K562 (cell line): ENCODE measurements at regions not wholly inside any gene's neighbourhood (a gene's known extent, or its start where the extent isn't known, plus 50 kb on each side); places are given as distances from the start of the nearest gene placed in this dataset.

Experiments
- ATAC-seq: fragments of 200-7000 bp; cut with Tn5 transposase; 3 replicates; pipeline ENCODE4 v1.9.1; 2020; ENCODE audit warnings: moderate library complexity
- BruUV-seq: library from RNA; stranded (reverse); fragments of 400-500 nt; replicated peaks from 2 replicates; lab custom pipeline; 2021; lab: Mats Ljungman, UMichigan
- CTCF ChIA-PET: fragments of 300-600 bp; formaldehyde crosslinking; extraction: SDS; loops from one replicate; lab custom pipeline; 2021; ENCODE audit warnings: low intra/inter-chr PET ratio; lab: Yijun Ruan, JAX
- POLR2A ChIA-PET: fragments of 300-600, 350-650 bp; sonication (Branson Sonifier 250); formaldehyde crosslinking; extraction: SDS; loops from one replicate; lab custom pipeline; 2021; ENCODE audit warnings: antibody characterized with exemption, inconsistent platforms; lab: Yijun Ruan, JAX
- DNase-seq, 4 experiments: peaks; one replicate each; pipeline versions ENCODE4 v3.0.0 to v3.0.0-alpha.2; 2011 to 2018; ENCODE audit warnings: low spot score in 3 of 4, mixed read lengths in 3 of 4; ENCODE audit errors: extremely low read depth in 1 of 4
- FAIRE-seq: peaks from 2 replicates; lab custom pipeline; 2011; peaks lifted over from hg19 to GRCh38; lab: Jason Lieb, UNC
- H2AFZ ChIP-seq: 2 replicates; pipeline ENCODE4 v1.6.0; 2011; ENCODE audit warnings: low read depth, low read length, control low read depth, inconsistent platforms
- H3K27ac ChIP-seq: fragments of 200-600 bp; 3 replicates; pipeline ENCODE4 v1.8.0; 2011; ENCODE audit warnings: low read depth, mild to moderate bottlenecking, control low read depth, inconsistent platforms, low read length, moderate library complexity, mixed read lengths; ENCODE audit errors: extremely low read depth
- H3K27me3 ChIP-seq, 2 experiments: fragments of 300-600 bp in 1 of 2; 2 replicates in 1 of 2; 3 replicates in 1 of 2; pipeline versions ENCODE4 v1.6.0 to v1.8.0; 2011; ENCODE audit warnings: inconsistent platforms in 2 of 2, low read length in 2 of 2, mild to moderate bottlenecking in 1 of 2, mixed read lengths in 1 of 2, moderate library complexity in 1 of 2; ENCODE audit not compliant: control insufficient read depth in 2 of 2, insufficient read depth in 2 of 2
- H3K36me3 ChIP-seq: fragments of 300-600 bp; 3 replicates; pipeline ENCODE4 v1.8.0; 2011; ENCODE audit warnings: mild to moderate bottlenecking, low read length, inconsistent platforms; ENCODE audit not compliant: control insufficient read depth, insufficient read depth
- H3K4me1 ChIP-seq, 2 experiments: fragments of 200-600 bp in 1 of 2; replicated peaks in 1 of 2; 2 replicates in 1 of 2; 3 replicates in 1 of 2; pipeline versions ENCODE4 v1.5.1 to v1.8.0; 2011; ENCODE audit warnings: inconsistent platforms in 2 of 2, low read length in 2 of 2, mild to moderate bottlenecking in 1 of 2, mixed read lengths in 1 of 2, moderate library complexity in 1 of 2; ENCODE audit not compliant: control insufficient read depth in 2 of 2, insufficient read depth in 2 of 2
- H3K4me2 ChIP-seq: 2 replicates; pipeline ENCODE4 v1.6.1; 2011; ENCODE audit warnings: low read length, control low read depth, inconsistent platforms, mixed read lengths; ENCODE audit not compliant: insufficient read depth
- H3K4me3 ChIP-seq: fragments of 200-600 bp; sonication (generic), shearing (Covaris generic); 2 replicates; pipeline ENCODE4 v1.5.1; 2016; ENCODE audit warnings: control low read depth, inconsistent platforms
- H3K79me2 ChIP-seq: fragments of 200-600 bp; 3 replicates; pipeline ENCODE4 v1.8.0; 2011; ENCODE audit warnings: low read length, inconsistent platforms; ENCODE audit not compliant: control insufficient read depth, insufficient read depth
- H3K9ac ChIP-seq, 2 experiments: 2 replicates each; pipeline versions ENCODE4 v1.6.0 to v1.6.1; 2011; ENCODE audit warnings: low read depth in 2 of 2, low read length in 2 of 2, control low read depth in 1 of 2, inconsistent platforms in 1 of 2, mild to moderate bottlenecking in 1 of 2, mixed read lengths in 1 of 2; ENCODE audit not compliant: insufficient read depth in 1 of 2
- H3K9me1 ChIP-seq: one replicate; pipeline ENCODE4 v1.6.0; 2011; ENCODE audit warnings: inconsistent platforms, mild to moderate bottlenecking, low read length, moderate library complexity; ENCODE audit not compliant: control insufficient read depth, insufficient read depth
- H3K9me3 ChIP-seq: replicated peaks from 2 replicates; pipeline ENCODE4 v1.5.1; 2011; ENCODE audit warnings: low read depth, low read length, inconsistent platforms; ENCODE audit not compliant: control insufficient read depth, insufficient read depth
- H4K20me1 ChIP-seq: replicated peaks from 2 replicates; pipeline ENCODE4 v1.6.1; 2011; ENCODE audit warnings: low read length, inconsistent platforms, mixed read lengths; ENCODE audit not compliant: control insufficient read depth, insufficient read depth
- ATF6 ChIP-seq: sonication (generic); formaldehyde crosslinking; IDR thresholded peaks from 2 replicates; pipeline ENCODE4 v1.4.0; 2020; ENCODE audit warnings: mild to moderate bottlenecking, missing genetic modification reagents
- CBX5 ChIP-seq: IDR thresholded peaks from 2 replicates; pipeline ENCODE4 v1.6.1; 2014; ENCODE audit warnings: low read depth, borderline replicate concordance
- GTF3C2 ChIP-seq: IDR thresholded peaks from 3 replicates; pipeline ENCODE4 v1.6.1; 2011; ENCODE audit warnings: borderline replicate concordance, mild to moderate bottlenecking, moderate library complexity; ENCODE audit not compliant: insufficient read length; ENCODE audit errors: extremely low read depth
- NELFE ChIP-seq: IDR thresholded peaks from 2 replicates; pipeline ENCODE4 v1.6.1; 2011; ENCODE audit warnings: mild to moderate bottlenecking; ENCODE audit not compliant: insufficient read depth, insufficient read length
- NFXL1 ChIP-seq: fragments of 450-650 bp; formaldehyde crosslinking; IDR thresholded peaks from 2 replicates; pipeline ENCODE4 v1.4.0; 2021; ENCODE audit warnings: mild to moderate bottlenecking
- NR2C2 ChIP-seq, 2 experiments: fragments of 200-800 bp in 1 of 2; sonication (Bioruptor generic) in 1 of 2; sonication (generic) in 1 of 2; formaldehyde crosslinking in 1 of 2; IDR thresholded peaks; 2 replicates each; pipeline versions ENCODE4 v1.6.1 to v1.8.0; 2016 to 2022; ENCODE audit warnings: mild to moderate bottlenecking in 1 of 2, missing compliant biosample characterization in 1 of 2, missing genetic modification characterization in 1 of 2, missing genetic modification reagents in 1 of 2
- NR3C1 ChIP-seq: sonication (generic); formaldehyde crosslinking; IDR thresholded peaks from 2 replicates; pipeline ENCODE4 v1.8.1; 2022; ENCODE audit warnings: missing genetic modification reagents
- PCBP1 ChIP-seq: fragments of 200-400 bp; formaldehyde crosslinking; IDR thresholded peaks from 2 replicates; pipeline ENCODE4 v1.6.1; 2018; ENCODE audit warnings: mild to moderate bottlenecking, low read depth, low read length; ENCODE audit not compliant: poor library complexity, severe bottlenecking
- POLR2AphosphoS5 ChIP-seq: IDR thresholded peaks from 2 replicates; pipeline ENCODE4 v1.6.1; 2011; ENCODE audit warnings: mild to moderate bottlenecking, low read depth, low read length, moderate library complexity; ENCODE audit not compliant: control insufficient read depth, insufficient read depth
- RNF219 ChIP-seq: fragments of 250-450 bp; sonication (Bioruptor Pico); IDR thresholded peaks from 2 replicates; pipeline ENCODE4 v1.5.0; 2022; ENCODE audit warnings: mild to moderate bottlenecking
- ZFP1 ChIP-seq: fragments of 450-650 bp; formaldehyde crosslinking; IDR thresholded peaks from 2 replicates; pipeline ENCODE4 v1.4.0; 2020; ENCODE audit warnings: mild to moderate bottlenecking, mixed read lengths
- ZNF75A ChIP-seq: fragments of 450-650 bp; formaldehyde crosslinking; IDR thresholded peaks from 2 replicates; pipeline ENCODE4 v1.4.0; 2020; ENCODE audit warnings: mild to moderate bottlenecking
- WGBS: fragments of 100-300 bp; shearing (Covaris generic); methylation state at CpG from one replicate; pipeline ENCODE4 v1.1.6; 2016; ENCODE audit warnings: low coverage, mixed read lengths; ENCODE audit not compliant: insufficient coverage; ENCODE audit errors: missing lambda C conversion rate; 5-methylcytosine and 5-hydroxymethylcytosine counted together
- in situ Hi-C: fragments of 300-500 bp; cut with MboI; formaldehyde crosslinking; loops from 4 replicates; pipeline ENCODE4 v1.15.0; 2018; ENCODE audit warnings: inconsistent platforms, mixed read lengths
- intact Hi-C: fragments of 100-400 bp; cut with micrococcal nuclease; formaldehyde crosslinking; loops from 2 replicates; pipeline ENCODE4 v1.14.2; 2022

GRCh38 chr10:44259090-44259874 is 125.6 kb downstream of the CXCL12 start:
- no peak overlapping the region for H3K4me2 ChIP-seq
- CTCF ChIA-PET: no interaction called here
- H3K9ac ChIP-seq: no peak overlapping the region
- BruUV-seq: no TSS peak
- no peak overlapping the region for H2AFZ ChIP-seq
- WGBS: 1% methylated on average over 7 of the region's 7 CpGs
- H3K9me1 ChIP-seq: no peaks in the 10 kb centered on the region
- DNase-seq: no peak
- H3K27ac ChIP-seq: no peak overlapping the region
- H3K4me1 ChIP-seq: no peaks in the 10 kb centered on the region
- H3K79me2 ChIP-seq: no peaks in the 10 kb centered on the region
- H4K20me1 ChIP-seq: no peaks in the 10 kb centered on the region
- POLR2A ChIA-PET: interaction anchor here (0.8 kb wide), 1 partner anchor 463 kb away, joined by 3 read pairs; no protein-coding TSS in a partner anchor
- no peak for FAIRE-seq
- ATAC-seq: no peak
- in situ Hi-C loops (no loop called here), intact Hi-C loops (no loop called here)
- H3K9me3 ChIP-seq: no peaks in the 10 kb centered on the region
- H3K36me3 ChIP-seq: no peaks in the 10 kb centered on the region
- no peak overlapping the region for H3K4me3 ChIP-seq
- peaks cover 0 to 22% of the 10 kb centered on the region in 2 experiments; a peak in 3 of 5 replicates for H3K27me3 ChIP-seq
- TF ChIP-seq ZNF75A (CRISPR knock-in tag): no peak
- no peak for TF ChIP-seq CBX5
- TF ChIP-seq NELFE: no peak
- no peak for TF ChIP-seq NR2C2 (CRISPR knock-in tag; IDR thresholded peaks at IDR 0.05)
- no peak for TF ChIP-seq NR2C2 (tag; IDR thresholded peaks at IDR 0.05)
- TF ChIP-seq PCBP1: no peak
- no peak for TF ChIP-seq POLR2AphosphoS5
- TF ChIP-seq ATF6 (CRISPR knock-in tag): no peak
- no peak for TF ChIP-seq ZFP1
- TF ChIP-seq GTF3C2: no peak
- no peak for TF ChIP-seq NR3C1 (CRISPR knock-in tag)
- no peak for TF ChIP-seq RNF219
- no peak for TF ChIP-seq NFXL1 (CRISPR knock-in tag)
